ENCODE measurements at regions not wholly inside any gene's neighbourhood (a gene's known extent, or its start where the extent isn't known, plus 50 kb on each side); places are given as distances from the start of the nearest gene placed in this dataset.

DNA sequence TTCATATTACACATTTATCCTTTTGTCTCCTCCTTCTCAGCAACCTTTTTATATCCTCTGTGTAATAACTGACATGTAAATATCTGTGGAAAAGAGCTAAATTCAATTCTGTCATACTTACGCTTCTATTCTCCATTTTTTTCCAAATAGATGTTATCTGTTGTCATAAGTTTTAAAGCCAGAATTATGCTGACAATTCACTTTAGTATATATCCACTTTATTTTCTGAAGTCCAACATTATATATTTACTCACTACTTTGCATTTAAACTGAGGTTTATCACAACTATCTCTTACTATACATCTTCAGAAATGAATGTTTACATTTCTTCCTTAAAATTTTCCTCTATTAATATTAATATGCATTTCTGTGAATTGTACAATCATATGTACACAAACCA is 247.9 kb upstream of the PCDH10 start:
- no peak for DNase-seq

- no peak for DNase-seq
Measured at GRCh38 chr4:132910229-132910748, 238.8 kb upstream of the PCDH10 start.

- DNase-seq, result no peak
Measured at GRCh38 chr4:132918096-132918495, 231.0 kb upstream of the PCDH10 start.

DNA sequence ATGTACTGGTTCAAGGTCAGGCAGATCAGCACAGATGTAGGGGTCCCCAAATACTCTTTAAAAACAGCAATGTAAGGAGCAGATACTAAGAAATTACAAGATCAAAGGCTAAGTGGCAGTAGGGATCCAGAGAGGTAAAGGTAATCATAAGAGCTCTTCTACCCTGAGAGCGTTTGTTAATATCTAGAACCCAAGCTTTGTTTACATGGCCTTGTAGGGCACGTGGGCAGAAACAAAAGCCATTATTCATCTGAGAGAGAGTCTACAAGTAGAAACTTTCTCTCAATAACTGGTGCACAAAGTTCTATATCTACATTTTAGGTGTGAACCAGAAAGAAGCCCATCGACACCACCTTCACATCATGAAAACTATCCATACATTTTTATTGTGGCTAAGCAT is 225.6 kb upstream of the PCDH10 start:
- DNase-seq, result no peak

GRCh38 chr4:132934911-132935310 is 214.2 kb upstream of the PCDH10 start:
- DNase-seq, result no peak

GRCh38 chr4:132955146-132955545 is 193.9 kb upstream of the PCDH10 start:
- DNase-seq, result no peak

DNA sequence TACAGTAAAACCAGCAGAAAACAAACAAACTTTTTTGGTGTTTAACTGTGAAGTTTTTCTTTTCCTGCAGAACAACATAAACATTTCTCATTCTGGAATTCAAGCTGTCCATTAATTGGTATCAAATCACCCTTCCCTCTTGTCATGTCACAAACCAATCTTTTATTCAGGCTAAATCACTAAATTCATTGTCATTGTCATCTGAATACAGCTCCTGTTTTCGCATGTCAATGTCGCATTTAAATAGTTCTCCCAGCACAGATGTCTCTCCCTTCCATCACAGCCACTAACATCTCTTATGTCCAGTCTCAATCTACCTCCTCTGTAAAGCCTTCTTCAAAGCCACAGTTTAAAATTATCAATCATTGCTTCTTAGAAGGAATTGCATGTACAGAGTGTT is 192.1 kb upstream of the PCDH10 start:
- DNase-seq, result no peak

DNA sequence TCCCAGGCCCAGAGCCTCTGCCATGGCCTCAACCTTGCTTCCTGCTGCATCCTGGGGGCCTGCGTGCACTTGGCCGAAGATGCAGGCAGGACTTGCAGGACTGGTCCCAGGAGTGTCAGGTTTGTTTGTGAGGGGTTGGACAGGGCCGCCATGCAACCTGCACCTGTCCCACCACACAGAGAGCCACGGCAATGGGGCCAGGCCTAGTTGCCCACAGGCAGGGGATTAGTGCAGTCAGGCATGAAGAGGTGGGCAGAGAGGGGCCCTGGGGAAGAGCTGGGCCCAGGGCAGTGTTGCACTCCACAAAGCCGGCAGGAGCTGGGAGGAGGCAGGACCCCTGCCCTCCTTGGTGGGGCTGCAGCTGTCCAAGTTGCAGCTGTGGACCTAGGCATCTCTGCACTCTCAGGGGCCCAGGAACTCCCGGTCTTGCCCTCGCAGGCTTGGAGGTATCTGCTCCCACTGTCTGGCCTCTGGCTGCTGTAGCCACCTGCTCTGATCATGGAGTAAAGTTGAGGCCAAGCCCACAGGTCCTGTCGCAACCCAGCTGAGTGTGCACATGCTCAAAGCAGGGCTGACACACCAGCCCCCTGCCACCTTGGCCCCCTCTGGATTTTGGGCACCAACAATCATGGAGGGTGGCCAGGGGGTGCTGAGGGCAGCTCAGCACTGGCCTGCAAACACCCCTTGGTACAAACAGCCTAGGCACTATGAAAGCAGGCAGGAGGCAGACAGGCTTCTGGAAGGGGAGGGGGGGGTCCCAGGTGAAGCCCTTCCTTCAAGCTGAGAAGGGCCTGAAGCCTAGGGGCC is 190.4 kb upstream of the PCDH10 start:
- no peak for DNase-seq

GRCh38 chr4:132981611-132982010 is 167.5 kb upstream of the PCDH10 start:
- DNase-seq, result no peak

- DNase-seq, result no peak
Measured at GRCh38 chr4:132982151-132982550, 166.9 kb upstream of the PCDH10 start.

DNA sequence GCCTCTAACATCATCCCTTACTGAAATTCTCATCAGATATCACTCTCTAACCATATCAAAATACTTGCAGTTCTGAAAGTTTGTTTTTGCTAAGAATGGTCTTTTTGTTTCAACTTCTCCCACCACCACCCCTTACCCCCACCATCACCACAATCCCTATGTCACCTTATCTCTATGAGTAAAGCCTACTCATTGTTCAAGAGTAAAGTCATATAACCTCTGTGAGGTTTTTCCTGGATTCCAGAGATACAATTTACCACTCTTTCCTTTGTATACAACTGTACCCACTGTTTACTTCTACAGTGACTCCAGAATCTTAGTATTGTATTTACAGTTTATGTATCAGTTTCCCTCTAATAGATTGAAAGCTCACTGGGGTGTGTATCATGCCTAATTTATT is 158.0 kb upstream of the PCDH10 start:
- DNase-seq, result no peak

DNA sequence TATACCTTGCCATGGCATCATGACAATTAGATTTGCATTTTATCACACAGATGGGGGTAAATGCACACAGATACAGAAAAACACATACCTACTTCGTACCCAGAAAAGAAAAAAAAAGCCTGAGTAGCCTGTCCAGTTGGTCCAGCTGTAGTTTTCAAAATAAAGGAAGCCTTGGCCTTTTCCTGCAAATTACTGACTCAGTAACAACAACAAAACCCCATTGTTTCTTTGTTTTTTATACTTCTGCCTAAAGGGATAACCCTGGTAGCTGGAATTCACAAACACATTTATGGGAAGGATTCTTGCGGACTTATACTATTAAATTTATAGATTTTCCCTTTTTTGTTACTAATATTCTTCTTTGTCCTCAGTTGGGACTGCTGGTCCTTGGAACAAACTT is 156.4 kb upstream of the PCDH10 start:
- DNase-seq, result no peak

DNA sequence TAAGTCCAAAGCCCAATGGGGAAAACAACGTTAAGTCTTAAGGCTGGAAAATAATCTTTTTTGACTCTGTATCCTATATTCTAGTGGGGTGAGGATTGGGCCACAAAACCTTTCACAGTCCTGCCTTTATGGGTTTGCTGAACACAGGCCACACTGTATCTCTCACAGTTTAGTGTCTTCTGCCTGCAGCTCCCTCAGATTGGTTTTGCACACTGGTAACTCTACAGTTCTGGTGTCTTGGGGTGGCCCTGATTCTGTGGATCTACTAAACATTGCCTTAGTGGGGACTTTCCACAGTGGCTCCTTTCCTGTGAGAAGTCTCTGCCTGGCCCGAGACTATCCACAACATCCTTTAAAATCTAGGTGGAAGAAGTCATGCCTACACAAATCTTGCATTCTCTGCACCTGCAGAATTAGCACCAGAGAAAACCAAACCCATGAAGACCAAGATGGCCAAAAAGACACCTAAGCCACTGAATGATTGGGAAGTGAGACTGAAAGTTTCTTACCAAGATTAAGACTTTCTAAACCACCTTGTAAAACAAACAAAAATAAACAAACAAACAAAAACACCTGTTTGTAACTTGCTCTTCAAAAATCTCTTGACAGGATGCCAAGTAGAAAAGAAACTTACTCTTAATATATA is 150.4 kb upstream of the PCDH10 start:
- DNase-seq, result no peak

DNA sequence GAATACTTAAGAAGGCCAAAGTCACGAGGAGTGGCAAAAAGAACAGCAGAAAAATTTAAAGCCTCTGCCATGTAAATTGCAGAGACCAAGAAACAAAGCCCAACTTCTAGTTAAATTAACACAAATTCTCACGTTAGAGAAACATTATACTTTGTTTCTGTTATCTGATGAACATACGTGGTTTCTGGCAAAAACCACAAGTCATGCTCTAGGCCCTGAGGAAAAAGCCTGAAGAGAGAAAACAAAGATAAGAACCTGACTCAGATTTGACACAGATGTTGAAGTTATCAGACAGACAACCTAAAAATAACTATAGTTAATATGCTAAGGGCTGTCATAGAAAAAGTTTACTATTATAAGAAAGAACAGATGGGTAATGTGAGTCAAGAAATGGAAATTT is 149.1 kb upstream of the PCDH10 start:
- DNase-seq, result no peak

- DNase-seq, result no peak
Measured at GRCh38 chr4:133003169-133003568, 145.9 kb upstream of the PCDH10 start.

DNA sequence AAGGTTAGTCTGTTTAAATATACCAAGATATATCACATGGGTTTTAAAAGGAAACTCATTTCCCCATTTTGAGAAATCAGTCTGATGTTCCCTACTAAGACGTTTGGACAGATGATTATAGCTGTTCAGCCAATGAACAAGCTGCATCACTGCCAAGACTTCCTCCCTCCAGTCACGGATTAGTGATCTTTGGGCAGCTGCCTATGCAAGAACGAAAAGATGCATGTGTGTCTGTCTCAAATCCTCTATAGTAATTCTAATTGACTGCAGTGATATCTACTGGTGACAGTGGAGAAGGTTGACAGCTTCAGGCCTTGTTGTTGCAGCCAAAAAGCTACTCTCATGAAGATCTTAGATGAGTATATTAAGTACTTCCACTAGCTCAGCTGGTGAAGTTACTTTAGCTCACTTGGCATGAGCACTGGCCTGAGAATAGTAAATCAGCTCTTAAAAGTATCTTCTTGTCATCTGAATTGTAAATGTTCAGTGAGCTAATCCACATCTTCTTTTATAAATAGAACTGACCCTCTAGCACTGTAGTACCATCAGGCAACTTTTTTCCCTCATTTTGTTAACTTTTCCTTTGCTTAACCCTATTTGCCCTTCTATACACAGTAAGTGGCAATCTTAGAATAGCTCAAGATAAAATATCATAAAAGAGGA is 134.5 kb upstream of the PCDH10 start:
- no peak for DNase-seq

GRCh38 chr4:133045288-133045687 is 103.8 kb upstream of the PCDH10 start:
- no peak for DNase-seq

GRCh38 chr4:133046156-133046555 is 102.9 kb upstream of the PCDH10 start:
- no peak for DNase-seq

DNA sequence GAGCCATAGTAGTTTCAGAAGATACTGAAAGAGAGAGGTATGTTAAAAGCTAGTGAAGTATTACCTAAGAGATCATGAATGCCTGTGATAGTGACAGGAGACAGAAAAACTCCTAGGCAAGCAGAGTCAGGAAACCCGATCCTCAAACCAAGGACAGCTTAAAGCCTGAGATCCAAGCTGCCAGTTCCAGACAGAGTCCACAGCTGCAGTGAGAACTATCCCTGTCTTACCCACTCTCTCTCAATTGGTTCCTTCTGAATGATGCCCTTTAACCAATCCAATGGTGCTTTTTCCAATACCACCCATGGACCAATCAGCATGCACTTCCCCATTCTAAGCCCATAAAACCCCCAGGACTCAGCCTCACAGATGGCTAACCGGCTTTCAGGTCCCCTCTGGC is 90.4 kb upstream of the PCDH10 start:
- DNase-seq, result no peak

DNA sequence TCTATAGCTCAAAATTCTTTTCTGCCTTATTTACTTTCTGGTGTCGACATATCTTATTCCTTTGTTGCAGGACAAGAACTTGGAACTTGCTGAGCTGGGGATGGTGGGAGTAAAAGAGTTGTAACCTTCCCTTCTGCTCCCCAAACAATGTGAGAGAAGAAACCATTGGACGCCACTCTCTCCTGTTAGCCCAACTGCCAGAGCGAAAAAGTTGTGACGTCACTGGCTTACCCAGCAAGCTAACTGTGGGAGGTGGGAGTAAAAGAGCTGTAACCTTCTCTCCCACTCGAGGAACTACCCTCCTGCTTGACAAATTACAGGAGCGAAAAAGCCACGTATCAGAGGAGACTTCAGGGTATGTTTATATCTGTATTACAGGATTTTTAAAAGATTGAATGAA is 90.0 kb upstream of the PCDH10 start:
- DNase-seq, result no peak

DNA sequence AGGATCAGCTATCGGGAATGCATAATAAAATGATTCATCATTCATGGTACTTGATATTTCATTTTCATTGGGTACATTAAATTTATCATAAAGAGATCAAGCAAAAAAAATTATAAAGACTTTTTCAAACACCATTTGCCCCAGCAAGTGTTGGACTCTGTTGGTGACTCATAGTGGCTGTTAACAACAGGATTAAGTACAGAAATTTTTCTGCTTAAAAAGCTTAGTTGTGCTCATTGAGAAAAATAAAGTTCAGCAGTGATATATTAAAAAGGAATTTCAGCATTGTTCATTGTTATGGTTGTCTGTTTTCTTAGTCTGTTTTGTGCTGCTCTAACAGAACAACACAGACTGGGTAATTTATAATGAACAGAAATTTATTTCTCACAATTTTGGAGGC is 86.2 kb upstream of the PCDH10 start:
- DNase-seq, result no peak

GRCh38 chr4:133068083-133068482 is 81.0 kb upstream of the PCDH10 start:
- no peak for DNase-seq

- no peak for DNase-seq
Measured at GRCh38 chr4:133081246-133081645, 67.8 kb upstream of the PCDH10 start.

- no peak for DNase-seq
Measured at GRCh38 chr4:133084421-133084820, 64.7 kb upstream of the PCDH10 start.
